SK-N-SH (cell line): ENCODE measurements at regions not wholly inside any gene's neighbourhood (a gene's known extent, or its start where the extent isn't known, plus 50 kb on each side); places are given as distances from the start of the nearest gene placed in this dataset.

Experiments
- CTCF ChIA-PET: fragments of 300-600, 350-600 bp; formaldehyde crosslinking; extraction: SDS; loops from one replicate; lab custom pipeline; 2021; lab: Yijun Ruan, JAX
- POLR2A ChIA-PET: fragments of 350-600 bp; sonication (Branson Sonifier 250); formaldehyde crosslinking; extraction: SDS; loops from one replicate; lab custom pipeline; 2020; ENCODE audit warnings: antibody characterized with exemption, inconsistent platforms; lab: Yijun Ruan, JAX
- DNase-seq: peaks from one replicate; pipeline ENCODE4 v3.0.0; 2012
- H2AFZ ChIP-seq: fragments of 200-600 bp; sonication (generic); 2 replicates; pipeline ENCODE4 v1.8.1; 2016; ENCODE audit warnings: antibody characterized with exemption, mild to moderate bottlenecking, low read depth
- H3F3A ChIP-seq: fragments of 200-600 bp; sonication (generic); replicated peaks from 2 replicates; pipeline ENCODE3; 2016; ENCODE audit warnings: antibody characterized with exemption, mild to moderate bottlenecking; ENCODE audit not compliant: insufficient read depth
- H3K27ac ChIP-seq, 2 experiments: fragments of 200-500 bp in 1 of 2; fragments of 200-600 bp in 1 of 2; sonication (Bioruptor generic) in 1 of 2; sonication (generic), shearing (Covaris generic) in 1 of 2; 2 replicates each; pipeline versions ENCODE4 v1.5.1 to v1.6.1; 2014 to 2016; ENCODE audit warnings: low read depth in 2 of 2, inconsistent platforms in 1 of 2, low read length in 1 of 2, mild to moderate bottlenecking in 1 of 2, mixed read lengths in 1 of 2
- H3K27me3 ChIP-seq: fragments of 200-600 bp; sonication (generic), shearing (Covaris generic); 2 replicates; pipeline ENCODE4 v1.6.1; 2016; ENCODE audit warnings: mixed run types; ENCODE audit not compliant: insufficient read depth
- H3K36me3 ChIP-seq, 2 experiments: fragments of 200-500 bp in 1 of 2; fragments of 200-600 bp in 1 of 2; sonication (Bioruptor generic) in 1 of 2; sonication (generic) in 1 of 2; replicated peaks in 1 of 2; 2 replicates each; pipeline versions ENCODE3 to v1.5.1; 2014 to 2016; ENCODE audit warnings: low read length in 1 of 2, mild to moderate bottlenecking in 1 of 2; ENCODE audit not compliant: insufficient read depth in 2 of 2, control insufficient read depth in 1 of 2
- H3K4me1 ChIP-seq, 2 experiments: fragments of 200-500 bp in 1 of 2; fragments of 200-600 bp in 1 of 2; sonication (Bioruptor generic) in 1 of 2; sonication (generic), shearing (Covaris generic) in 1 of 2; 2 replicates each; pipeline versions ENCODE4 v1.5.1 to v1.6.1; 2014 to 2016; ENCODE audit warnings: low read depth in 1 of 2, low read length in 1 of 2, mixed run types in 1 of 2; ENCODE audit not compliant: insufficient read depth in 2 of 2, control insufficient read depth in 1 of 2
- H3K4me2 ChIP-seq: fragments of 200-600 bp; sonication (generic), shearing (Covaris generic); 2 replicates; pipeline ENCODE4 v1.6.1; 2017; ENCODE audit warnings: mixed run types
- H3K4me3 ChIP-seq, 2 experiments: fragments of 200-500 bp in 1 of 2; fragments of 200-600 bp in 1 of 2; sonication (Bioruptor generic) in 1 of 2; sonication (generic), shearing (Covaris generic) in 1 of 2; 2 replicates each; pipeline versions ENCODE4 v1.5.1 to v1.8.1; 2014 to 2016; ENCODE audit warnings: low read depth in 2 of 2, inconsistent platforms in 1 of 2, low read length in 1 of 2, mild to moderate bottlenecking in 1 of 2, mixed read lengths in 1 of 2, moderate library complexity in 1 of 2
- H3K79me2 ChIP-seq: fragments of 200-600 bp; sonication (generic); 2 replicates; pipeline ENCODE4 v1.8.1; 2017; ENCODE audit warnings: mild to moderate bottlenecking; ENCODE audit not compliant: insufficient read depth
- H3K9ac ChIP-seq: fragments of 200-600 bp; sonication (generic); 2 replicates; pipeline ENCODE4 v1.6.1; 2017; ENCODE audit warnings: mixed run types
- H3K9me2 ChIP-seq: fragments of 200-600 bp; sonication (generic); 2 replicates; pipeline ENCODE4 v1.6.1; 2017; ENCODE audit warnings: mixed run types
- H3K9me3 ChIP-seq: fragments of 200-600 bp; sonication (generic); 2 replicates; pipeline ENCODE4 v1.6.1; 2017; ENCODE audit warnings: mixed run types, mild to moderate bottlenecking, moderate library complexity
- H4K20me1 ChIP-seq: fragments of 200-600 bp; sonication (generic); 2 replicates; pipeline ENCODE4 v1.6.1; 2017; ENCODE audit warnings: mild to moderate bottlenecking, mixed run types; ENCODE audit not compliant: insufficient read depth
- FOSL2 ChIP-seq: IDR thresholded peaks from 2 replicates; pipeline ENCODE4 v1.4.0; 2012; ENCODE audit warnings: low read depth, mild to moderate bottlenecking, moderate library complexity, borderline replicate concordance
- JUND ChIP-seq: IDR thresholded peaks from 2 replicates; pipeline ENCODE4 v1.4.0; 2012
- MXI1 ChIP-seq: IDR thresholded peaks from 2 replicates; pipeline ENCODE4 v1.6.1; 2012; ENCODE audit warnings: mild to moderate bottlenecking, low read depth, low read length, improper control_type of control experiment
- RCOR1 ChIP-seq: fragments of 150-350 bp; IDR thresholded peaks from 2 replicates; pipeline ENCODE4 v1.6.1; 2017; ENCODE audit warnings: antibody characterized with exemption, low read length
- RFX5 ChIP-seq: IDR thresholded peaks from 2 replicates; pipeline ENCODE4 v1.6.1; 2012; ENCODE audit warnings: mild to moderate bottlenecking, improper control_type of control experiment, low read length
- RXRA ChIP-seq: IDR thresholded peaks from 2 replicates; pipeline ENCODE4 v1.4.0; 2012; ENCODE audit warnings: low read depth, mild to moderate bottlenecking, borderline replicate concordance
- TAF1 ChIP-seq: IDR thresholded peaks from 2 replicates; pipeline ENCODE4 v1.6.1; 2012; ENCODE audit warnings: low read depth, mild to moderate bottlenecking, low read length, moderate library complexity, borderline replicate concordance
- TEAD4 ChIP-seq: IDR thresholded peaks from 2 replicates; pipeline ENCODE4 v1.4.0; 2012; ENCODE audit warnings: mild to moderate bottlenecking, borderline replicate concordance; ENCODE audit not compliant: insufficient read depth
- YY1 ChIP-seq: IDR thresholded peaks from 2 replicates; pipeline ENCODE4 v1.4.0; 2012; ENCODE audit warnings: low read depth, mild to moderate bottlenecking
- WGBS: methylation state at CpG from one replicate; pipeline ENCODE4 v1.1.6; 2017; ENCODE audit warnings: low lambda C conversion rate; 5-methylcytosine and 5-hydroxymethylcytosine counted together
- TF ChIP-seq, protein P1 (sequence below): IDR thresholded peaks from 2 replicates; pipeline ENCODE4 v1.4.0; 2012; ENCODE audit warnings: low read depth, borderline replicate concordance
- TF ChIP-seq, protein P2 (sequence below): fragments of 150-350 bp; IDR thresholded peaks from 2 replicates; pipeline ENCODE4 v1.6.1; 2017; ENCODE audit warnings: antibody characterized with exemption, low read length, low read depth, borderline replicate concordance
- TF ChIP-seq, protein P3 (sequence below): IDR thresholded peaks from 2 replicates; pipeline ENCODE4 v1.4.0; 2012; ENCODE audit warnings: low read depth

DNA sequence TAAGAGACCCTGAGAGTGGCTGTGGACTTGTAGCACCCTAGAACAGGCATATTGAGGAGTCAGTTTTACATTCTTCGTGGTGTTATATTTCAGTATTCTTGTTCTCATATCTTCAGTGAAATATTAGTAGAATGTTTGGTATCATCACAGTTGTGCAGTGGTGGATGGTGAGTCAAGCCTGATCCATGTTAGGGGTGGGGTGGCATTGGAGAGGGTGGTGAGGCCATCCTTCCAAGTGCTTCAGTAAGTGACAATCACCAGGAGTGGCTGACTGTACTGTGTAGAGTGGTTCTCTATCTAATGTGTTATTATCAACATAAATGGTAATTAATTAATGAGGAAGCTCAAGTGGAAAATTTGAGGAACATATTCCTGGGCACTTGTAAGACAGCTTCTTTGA lies 197.7 kb upstream of the SLC16A7 start:
- H3K9ac ChIP-seq, result no peak overlapping the region
- H3K9me2 ChIP-seq, result no peaks in the 10 kb centered on the region
- no peaks in the 10 kb centered on the region for H3F3A ChIP-seq
- H3K27ac ChIP-seq, result no peak overlapping the region
- no peak overlapping the region for H2AFZ ChIP-seq
- no peak overlapping the region for H3K4me3 ChIP-seq
- H3K4me1 ChIP-seq, result no peaks in the 10 kb centered on the region
- POLR2A ChIA-PET, result no interaction called here
- TF ChIP-seq, protein P1, sequence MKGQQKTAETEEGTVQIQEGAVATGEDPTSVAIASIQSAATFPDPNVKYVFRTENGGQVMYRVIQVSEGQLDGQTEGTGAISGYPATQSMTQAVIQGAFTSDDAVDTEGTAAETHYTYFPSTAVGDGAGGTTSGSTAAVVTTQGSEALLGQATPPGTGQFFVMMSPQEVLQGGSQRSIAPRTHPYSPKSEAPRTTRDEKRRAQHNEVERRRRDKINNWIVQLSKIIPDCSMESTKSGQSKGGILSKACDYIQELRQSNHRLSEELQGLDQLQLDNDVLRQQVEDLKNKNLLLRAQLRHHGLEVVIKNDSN, result no peak
- TF ChIP-seq, protein P2, sequence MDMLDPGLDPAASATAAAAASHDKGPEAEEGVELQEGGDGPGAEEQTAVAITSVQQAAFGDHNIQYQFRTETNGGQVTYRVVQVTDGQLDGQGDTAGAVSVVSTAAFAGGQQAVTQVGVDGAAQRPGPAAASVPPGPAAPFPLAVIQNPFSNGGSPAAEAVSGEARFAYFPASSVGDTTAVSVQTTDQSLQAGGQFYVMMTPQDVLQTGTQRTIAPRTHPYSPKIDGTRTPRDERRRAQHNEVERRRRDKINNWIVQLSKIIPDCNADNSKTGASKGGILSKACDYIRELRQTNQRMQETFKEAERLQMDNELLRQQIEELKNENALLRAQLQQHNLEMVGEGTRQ, result no peak
- TF ChIP-seq, all 33 proteins: peak for 0
- Histone ChIP-seq H3K9me3 (no peaks in the 10 kb centered on the region), H3K79me2 (no peaks in the 10 kb centered on the region), H3K4me2 (no peak overlapping the region), H3K36me3 (no peaks in the 10 kb centered on the region), H4K20me1 (no peaks in the 10 kb centered on the region), H3K27me3 (no peaks in the 10 kb centered on the region)
- DNase-seq, result no peak
- 0% methylated on average over 1 of the region's 1 CpG for whole genome bisulfite sequencing
- CTCF ChIA-PET, result no interaction called here

DNA sequence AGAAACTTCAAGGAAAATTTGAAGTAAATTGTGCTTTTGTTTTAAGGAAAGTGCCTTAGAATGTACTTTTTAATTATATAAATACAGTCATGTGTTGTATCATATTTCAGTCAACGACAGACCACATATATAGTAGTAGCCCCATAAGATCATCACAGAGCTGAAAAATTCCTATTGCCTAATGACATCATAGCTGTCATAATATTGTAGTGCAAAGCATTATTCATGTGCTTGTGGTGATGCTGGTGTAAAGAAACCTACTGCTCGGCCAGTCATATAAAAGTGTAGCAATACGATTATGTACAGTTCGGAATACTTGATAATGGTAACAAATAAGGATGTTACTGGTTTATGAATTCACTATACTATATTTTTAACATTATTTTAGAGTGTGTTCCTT lies 198.9 kb upstream of the SLC16A7 start:
- Histone ChIP-seq H3K9me2 (no peaks in the 10 kb centered on the region), H3K9me3 (no peaks in the 10 kb centered on the region), H3K9ac (no peak overlapping the region), H2AFZ (no peak overlapping the region), H3K36me3 (no peaks in the 10 kb centered on the region)
- CTCF ChIA-PET, result interaction anchor here (0.7 to 0.9 kb wide), 2 partner anchors 8 to 211 kb away, joined by 3 read pairs; no protein-coding TSS in a partner anchor
- POLR2A ChIA-PET, result no interaction called here
- 6% methylated on average over 4 of the region's 4 CpGs for WGBS
- no peak for TF ChIP-seq TEAD4
- no peak for TF ChIP-seq YY1
- TF ChIP-seq FOSL2, result no peak
- TF ChIP-seq RXRA, result no peak
- no peak for TF ChIP-seq TAF1
- TF ChIP-seq, protein P3, sequence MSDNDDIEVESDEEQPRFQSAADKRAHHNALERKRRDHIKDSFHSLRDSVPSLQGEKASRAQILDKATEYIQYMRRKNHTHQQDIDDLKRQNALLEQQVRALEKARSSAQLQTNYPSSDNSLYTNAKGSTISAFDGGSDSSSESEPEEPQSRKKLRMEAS, result no peak
- no peak for TF ChIP-seq RCOR1
- no peak for TF ChIP-seq RFX5
- no peak for TF ChIP-seq JUND
- no peak for TF ChIP-seq MXI1
- TF ChIP-seq, protein P2, result no peak
- TF ChIP-seq, all 33 proteins: peak for 0
- Histone ChIP-seq H3K4me3 (no peak overlapping the region), H3K27ac (no peak overlapping the region), H3F3A (no peaks in the 10 kb centered on the region), H3K79me2 (no peaks in the 10 kb centered on the region), H3K4me1 (no peaks in the 10 kb centered on the region), H3K4me2 (no peak overlapping the region), H4K20me1 (no peaks in the 10 kb centered on the region), H3K27me3 (no peaks in the 10 kb centered on the region)
- DNase-seq, result no peak
